WTC11 (cell line): ENCODE measurements at regions not wholly inside any gene's neighbourhood (a gene's known extent, or its start where the extent isn't known, plus 50 kb on each side); places are given as distances from the start of the nearest gene placed in this dataset.

Experiments used
- ATAC-seq: fragments of 200-7000 bp; cut with Tn5 transposase; 2 replicates; pipeline ENCODE4 v1.10.0; 2021; ENCODE audit warnings: mild to moderate bottlenecking, moderate library complexity
- CTCF ChIA-PET: fragments of 300-600 bp; sonication (Branson Sonifier 250); formaldehyde crosslinking; loops from one replicate; lab custom pipeline; 2021; ENCODE audit warnings: antibody characterized with exemption; lab: Charles Lee
- POLR2A ChIA-PET: fragments of 350-600 bp; sonication (Branson Sonifier 250); formaldehyde crosslinking; loops from one replicate; lab custom pipeline; 2021; ENCODE audit warnings: antibody characterized with exemption; lab: Charles Lee
- DNase-seq: peaks from one replicate; pipeline ENCODE4 v3.0.0; 2021; ENCODE audit warnings: low spot score
- H3K27ac Mint-ChIP-seq: 2 replicates; pipeline ENCODE4 v1.8.0; 2021; ENCODE audit warnings: mixed read lengths
- H3K27me3 Mint-ChIP-seq: 2 replicates; pipeline ENCODE4 v1.8.0; 2021; ENCODE audit warnings: low read depth, mild to moderate bottlenecking, moderate library complexity, mixed read lengths
- H3K36me3 Mint-ChIP-seq: 2 replicates; pipeline ENCODE4 v1.8.0; 2021; ENCODE audit warnings: mixed read lengths
- H3K4me1 Mint-ChIP-seq: 2 replicates; pipeline ENCODE4 v1.8.0; 2022; ENCODE audit warnings: mixed read lengths
- H3K4me3 Mint-ChIP-seq: 2 replicates; pipeline ENCODE4 v1.8.0; 2021; ENCODE audit warnings: mild to moderate bottlenecking, moderate library complexity, mixed read lengths
- H3K9me3 Mint-ChIP-seq: 2 replicates; pipeline ENCODE4 v1.8.0; 2021; ENCODE audit warnings: mixed read lengths
- EMX1 ChIP-seq: fragments of 250-450 bp; sonication (Bioruptor Pico); IDR thresholded peaks from 2 replicates; pipeline ENCODE4 v1.8.0; 2021; ENCODE audit warnings: mild to moderate bottlenecking
- ERG ChIP-seq: fragments of 250-450 bp; sonication (Bioruptor Pico); IDR thresholded peaks from 2 replicates; pipeline ENCODE4 v1.8.0; 2021; ENCODE audit warnings: mild to moderate bottlenecking
- ESRRA ChIP-seq: sonication (generic); formaldehyde crosslinking; IDR thresholded peaks from 2 replicates; pipeline ENCODE4 v1.8.1; 2022; ENCODE audit warnings: mild to moderate bottlenecking, missing genetic modification reagents, borderline replicate concordance
- FOXJ3 ChIP-seq: sonication (generic); formaldehyde crosslinking; IDR thresholded peaks from 2 replicates; pipeline ENCODE4 v1.9.0; 2021; ENCODE audit warnings: missing genetic modification reagents, mild to moderate bottlenecking, borderline replicate concordance
- KAT7 ChIP-seq: sonication (generic); formaldehyde crosslinking; IDR thresholded peaks from 2 replicates; pipeline ENCODE4 v1.8.1; 2023; ENCODE audit warnings: missing genetic modification reagents, mild to moderate bottlenecking, borderline replicate concordance
- MYBL2 ChIP-seq: sonication (generic); formaldehyde crosslinking; IDR thresholded peaks from 2 replicates; pipeline ENCODE4 v1.8.1; 2023; ENCODE audit warnings: mild to moderate bottlenecking, moderate library complexity, missing genetic modification reagents
- STAT6 ChIP-seq: sonication (generic); formaldehyde crosslinking; conservative IDR thresholded peaks from 2 replicates; pipeline ENCODE4 v1.8.1; 2023; ENCODE audit warnings: mild to moderate bottlenecking, low read depth, missing genetic modification reagents, moderate library complexity
- USF1 ChIP-seq: sonication (generic); formaldehyde crosslinking; IDR thresholded peaks from 2 replicates; pipeline ENCODE4 v1.8.0; 2022; ENCODE audit warnings: mild to moderate bottlenecking, missing genetic modification reagents
- ZNF138 ChIP-seq: sonication (generic); formaldehyde crosslinking; conservative IDR thresholded peaks from 2 replicates; pipeline ENCODE4 v1.8.1; 2022; ENCODE audit warnings: mild to moderate bottlenecking, moderate library complexity, missing genetic modification reagents
- ZNF219 ChIP-seq: sonication (generic); formaldehyde crosslinking; IDR thresholded peaks from 2 replicates; pipeline ENCODE4 v1.8.0; 2023; ENCODE audit warnings: missing genetic modification reagents, mild to moderate bottlenecking, borderline replicate concordance
- ZNF232 ChIP-seq: sonication (generic); formaldehyde crosslinking; IDR thresholded peaks from 2 replicates; pipeline ENCODE4 v1.8.0; 2022; ENCODE audit warnings: mild to moderate bottlenecking, missing genetic modification reagents
- ZNF416 ChIP-seq: fragments of 250-450 bp; sonication (Bioruptor Pico); IDR thresholded peaks from 2 replicates; pipeline ENCODE4 v1.9.0; 2021; ENCODE audit warnings: mild to moderate bottlenecking, inconsistent platforms
- ZNF671 ChIP-seq: fragments of 250-450 bp; sonication (Bioruptor Pico); IDR thresholded peaks from 2 replicates; pipeline ENCODE4 v1.8.0; 2021; ENCODE audit warnings: mild to moderate bottlenecking
- ZSCAN18 ChIP-seq: fragments of 250-450 bp; sonication (Bioruptor Pico); IDR thresholded peaks from 2 replicates; pipeline ENCODE4 v2.1.2; 2022; ENCODE audit warnings: mild to moderate bottlenecking, moderate library complexity
- TF ChIP-seq, protein P1 (sequence below): sonication (generic); formaldehyde crosslinking; IDR thresholded peaks from 2 replicates; pipeline ENCODE4 v1.8.1; 2023; ENCODE audit warnings: mild to moderate bottlenecking, missing genetic modification reagents, borderline replicate concordance
- TF ChIP-seq, protein P2 (sequence below): sonication (generic); formaldehyde crosslinking; IDR thresholded peaks from 2 replicates; pipeline ENCODE4 v1.8.1; 2022; ENCODE audit warnings: low read depth, missing genetic modification reagents, borderline replicate concordance
- TF ChIP-seq, protein P3 (sequence below): fragments of 250-450 bp; sonication (Bioruptor Pico); IDR thresholded peaks from 2 replicates; pipeline ENCODE4 v1.9.0; 2021; ENCODE audit warnings: mild to moderate bottlenecking, borderline replicate concordance
- TF ChIP-seq, protein P4 (sequence below): sonication (generic); formaldehyde crosslinking; IDR thresholded peaks from 2 replicates; pipeline ENCODE4 v1.8.1; 2023; ENCODE audit warnings: mild to moderate bottlenecking, missing genetic modification reagents

- TF ChIP-seq, protein P1, sequence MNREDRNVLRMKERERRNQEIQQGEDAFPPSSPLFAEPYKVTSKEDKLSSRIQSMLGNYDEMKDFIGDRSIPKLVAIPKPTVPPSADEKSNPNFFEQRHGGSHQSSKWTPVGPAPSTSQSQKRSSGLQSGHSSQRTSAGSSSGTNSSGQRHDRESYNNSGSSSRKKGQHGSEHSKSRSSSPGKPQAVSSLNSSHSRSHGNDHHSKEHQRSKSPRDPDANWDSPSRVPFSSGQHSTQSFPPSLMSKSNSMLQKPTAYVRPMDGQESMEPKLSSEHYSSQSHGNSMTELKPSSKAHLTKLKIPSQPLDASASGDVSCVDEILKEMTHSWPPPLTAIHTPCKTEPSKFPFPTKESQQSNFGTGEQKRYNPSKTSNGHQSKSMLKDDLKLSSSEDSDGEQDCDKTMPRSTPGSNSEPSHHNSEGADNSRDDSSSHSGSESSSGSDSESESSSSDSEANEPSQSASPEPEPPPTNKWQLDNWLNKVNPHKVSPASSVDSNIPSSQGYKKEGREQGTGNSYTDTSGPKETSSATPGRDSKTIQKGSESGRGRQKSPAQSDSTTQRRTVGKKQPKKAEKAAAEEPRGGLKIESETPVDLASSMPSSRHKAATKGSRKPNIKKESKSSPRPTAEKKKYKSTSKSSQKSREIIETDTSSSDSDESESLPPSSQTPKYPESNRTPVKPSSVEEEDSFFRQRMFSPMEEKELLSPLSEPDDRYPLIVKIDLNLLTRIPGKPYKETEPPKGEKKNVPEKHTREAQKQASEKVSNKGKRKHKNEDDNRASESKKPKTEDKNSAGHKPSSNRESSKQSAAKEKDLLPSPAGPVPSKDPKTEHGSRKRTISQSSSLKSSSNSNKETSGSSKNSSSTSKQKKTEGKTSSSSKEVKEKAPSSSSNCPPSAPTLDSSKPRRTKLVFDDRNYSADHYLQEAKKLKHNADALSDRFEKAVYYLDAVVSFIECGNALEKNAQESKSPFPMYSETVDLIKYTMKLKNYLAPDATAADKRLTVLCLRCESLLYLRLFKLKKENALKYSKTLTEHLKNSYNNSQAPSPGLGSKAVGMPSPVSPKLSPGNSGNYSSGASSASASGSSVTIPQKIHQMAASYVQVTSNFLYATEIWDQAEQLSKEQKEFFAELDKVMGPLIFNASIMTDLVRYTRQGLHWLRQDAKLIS: no peak
- TF ChIP-seq ESRRA: no peak
- TF ChIP-seq MYBL2 (CRISPR knock-in tag): no peak
- no peak for TF ChIP-seq ZNF219 (CRISPR knock-in tag)
- TF ChIP-seq KAT7 (CRISPR knock-in tag): no peak
- TF ChIP-seq USF1 (CRISPR knock-in tag): no peak
- TF ChIP-seq, protein P2, sequence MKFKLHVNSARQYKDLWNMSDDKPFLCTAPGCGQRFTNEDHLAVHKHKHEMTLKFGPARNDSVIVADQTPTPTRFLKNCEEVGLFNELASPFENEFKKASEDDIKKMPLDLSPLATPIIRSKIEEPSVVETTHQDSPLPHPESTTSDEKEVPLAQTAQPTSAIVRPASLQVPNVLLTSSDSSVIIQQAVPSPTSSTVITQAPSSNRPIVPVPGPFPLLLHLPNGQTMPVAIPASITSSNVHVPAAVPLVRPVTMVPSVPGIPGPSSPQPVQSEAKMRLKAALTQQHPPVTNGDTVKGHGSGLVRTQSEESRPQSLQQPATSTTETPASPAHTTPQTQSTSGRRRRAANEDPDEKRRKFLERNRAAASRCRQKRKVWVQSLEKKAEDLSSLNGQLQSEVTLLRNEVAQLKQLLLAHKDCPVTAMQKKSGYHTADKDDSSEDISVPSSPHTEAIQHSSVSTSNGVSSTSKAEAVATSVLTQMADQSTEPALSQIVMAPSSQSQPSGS: no peak
- TF ChIP-seq FOXJ3: no peak
- TF ChIP-seq ZNF671 (CRISPR knock-in tag): no peak
- no peak for TF ChIP-seq ZNF232 (CRISPR knock-in tag)
- no peak for TF ChIP-seq ERG (CRISPR knock-in tag)
- TF ChIP-seq, protein P3, sequence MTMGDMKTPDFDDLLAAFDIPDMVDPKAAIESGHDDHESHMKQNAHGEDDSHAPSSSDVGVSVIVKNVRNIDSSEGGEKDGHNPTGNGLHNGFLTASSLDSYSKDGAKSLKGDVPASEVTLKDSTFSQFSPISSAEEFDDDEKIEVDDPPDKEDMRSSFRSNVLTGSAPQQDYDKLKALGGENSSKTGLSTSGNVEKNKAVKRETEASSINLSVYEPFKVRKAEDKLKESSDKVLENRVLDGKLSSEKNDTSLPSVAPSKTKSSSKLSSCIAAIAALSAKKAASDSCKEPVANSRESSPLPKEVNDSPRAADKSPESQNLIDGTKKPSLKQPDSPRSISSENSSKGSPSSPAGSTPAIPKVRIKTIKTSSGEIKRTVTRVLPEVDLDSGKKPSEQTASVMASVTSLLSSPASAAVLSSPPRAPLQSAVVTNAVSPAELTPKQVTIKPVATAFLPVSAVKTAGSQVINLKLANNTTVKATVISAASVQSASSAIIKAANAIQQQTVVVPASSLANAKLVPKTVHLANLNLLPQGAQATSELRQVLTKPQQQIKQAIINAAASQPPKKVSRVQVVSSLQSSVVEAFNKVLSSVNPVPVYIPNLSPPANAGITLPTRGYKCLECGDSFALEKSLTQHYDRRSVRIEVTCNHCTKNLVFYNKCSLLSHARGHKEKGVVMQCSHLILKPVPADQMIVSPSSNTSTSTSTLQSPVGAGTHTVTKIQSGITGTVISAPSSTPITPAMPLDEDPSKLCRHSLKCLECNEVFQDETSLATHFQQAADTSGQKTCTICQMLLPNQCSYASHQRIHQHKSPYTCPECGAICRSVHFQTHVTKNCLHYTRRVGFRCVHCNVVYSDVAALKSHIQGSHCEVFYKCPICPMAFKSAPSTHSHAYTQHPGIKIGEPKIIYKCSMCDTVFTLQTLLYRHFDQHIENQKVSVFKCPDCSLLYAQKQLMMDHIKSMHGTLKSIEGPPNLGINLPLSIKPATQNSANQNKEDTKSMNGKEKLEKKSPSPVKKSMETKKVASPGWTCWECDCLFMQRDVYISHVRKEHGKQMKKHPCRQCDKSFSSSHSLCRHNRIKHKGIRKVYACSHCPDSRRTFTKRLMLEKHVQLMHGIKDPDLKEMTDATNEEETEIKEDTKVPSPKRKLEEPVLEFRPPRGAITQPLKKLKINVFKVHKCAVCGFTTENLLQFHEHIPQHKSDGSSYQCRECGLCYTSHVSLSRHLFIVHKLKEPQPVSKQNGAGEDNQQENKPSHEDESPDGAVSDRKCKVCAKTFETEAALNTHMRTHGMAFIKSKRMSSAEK (CRISPR knock-in tag): no peak
- ATAC-seq (no peak), DNase-seq (no peak)
- no peak overlapping the region for H3K4me3 Mint-ChIP-seq
- H3K27me3 Mint-ChIP-seq: 0 out of 2 replicates have a peak, but pooled peaks cover 4% of the 10 kb centered on the region
- H3K27ac Mint-ChIP-seq: no peak overlapping the region
- H3K36me3 Mint-ChIP-seq: peaks cover 13% of the 10 kb centered on the region
- ChIA-PET POLR2A (no interaction called here), CTCF (no interaction called here)
- no peaks in the 10 kb centered on the region for H3K4me1 Mint-ChIP-seq
- peaks cover 24% of the 10 kb centered on the region for H3K9me3 Mint-ChIP-seq
These were observed 56.0 kb upstream of the OSMR start for GRCh38 chr5:38789777-38790176.

GRCh38 chr5:38790268-38790667 is 55.5 kb upstream of the OSMR start:
- H3K9me3 Mint-ChIP-seq: peaks cover 24% of the 10 kb centered on the region
- peaks cover 13% of the 10 kb centered on the region for H3K36me3 Mint-ChIP-seq
- ChIA-PET POLR2A (no interaction called here), CTCF (no interaction called here)
- H3K4me3 Mint-ChIP-seq: no peak overlapping the region
- no peak overlapping the region for H3K27ac Mint-ChIP-seq
- DNase-seq: no peak
- H3K27me3 Mint-ChIP-seq: 0 out of 2 replicates have a peak, but pooled peaks cover 4% of the 10 kb centered on the region
- no peaks in the 10 kb centered on the region for H3K4me1 Mint-ChIP-seq
- ATAC-seq: no peak
- TF ChIP-seq ZNF219 (CRISPR knock-in tag): no peak
- no peak for TF ChIP-seq STAT6 (CRISPR knock-in tag)
- no peak for TF ChIP-seq ZSCAN18
- TF ChIP-seq ZNF138 (CRISPR knock-in tag): no peak
- no peak for TF ChIP-seq ZNF416 (CRISPR knock-in tag)
- TF ChIP-seq, protein P4, sequence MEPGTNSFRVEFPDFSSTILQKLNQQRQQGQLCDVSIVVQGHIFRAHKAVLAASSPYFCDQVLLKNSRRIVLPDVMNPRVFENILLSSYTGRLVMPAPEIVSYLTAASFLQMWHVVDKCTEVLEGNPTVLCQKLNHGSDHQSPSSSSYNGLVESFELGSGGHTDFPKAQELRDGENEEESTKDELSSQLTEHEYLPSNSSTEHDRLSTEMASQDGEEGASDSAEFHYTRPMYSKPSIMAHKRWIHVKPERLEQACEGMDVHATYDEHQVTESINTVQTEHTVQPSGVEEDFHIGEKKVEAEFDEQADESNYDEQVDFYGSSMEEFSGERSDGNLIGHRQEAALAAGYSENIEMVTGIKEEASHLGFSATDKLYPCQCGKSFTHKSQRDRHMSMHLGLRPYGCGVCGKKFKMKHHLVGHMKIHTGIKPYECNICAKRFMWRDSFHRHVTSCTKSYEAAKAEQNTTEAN: no peak
- TF ChIP-seq EMX1 (CRISPR knock-in tag): no peak
